ENCODE measurements at regions not wholly inside any gene's neighbourhood (a gene's known extent, or its start where the extent isn't known, plus 50 kb on each side); places are given as distances from the start of the nearest gene placed in this dataset.
A peak's percentile ranks its signal among the peaks of the same experiment; 100 is the strongest.

DNA sequence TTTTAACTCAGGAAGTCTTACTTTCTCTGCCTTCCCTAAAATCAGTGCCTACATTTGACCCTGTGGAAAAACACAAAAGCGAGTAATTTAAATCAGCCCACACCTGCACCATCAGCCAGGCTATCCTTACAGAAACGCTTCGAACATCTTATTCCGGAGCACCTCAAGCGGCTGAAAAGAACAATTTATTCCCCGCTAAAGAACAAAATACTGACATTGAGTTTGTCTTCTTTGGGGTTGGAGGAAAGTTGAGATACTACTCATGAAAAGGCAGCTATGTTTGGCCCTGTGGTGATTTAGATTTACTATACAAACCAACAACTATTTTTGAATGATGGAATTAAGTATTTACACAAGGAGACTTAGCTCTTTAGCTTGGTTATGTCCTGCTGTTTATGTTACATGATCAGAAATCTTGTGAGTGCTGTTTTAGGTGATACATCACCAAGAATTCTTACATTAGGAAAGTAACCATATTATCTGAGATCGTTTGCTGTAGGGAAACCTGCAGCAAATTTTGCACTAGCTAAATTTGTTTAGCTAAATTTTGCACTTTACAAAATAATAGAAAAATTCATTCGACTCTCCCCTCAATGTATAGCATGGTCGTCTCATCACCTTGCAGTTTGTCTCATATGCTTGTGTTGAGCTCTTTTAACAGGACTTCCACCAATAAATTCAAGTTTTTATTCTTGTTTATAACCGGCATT is 158.8 kb upstream of the SIX2 start:
- Histone ChIP-seq H3K9me3 (ENCODE audit: control insufficient read depth in 2 of 2, low read length in 2 of 2) (no peaks in the 10 kb centered on the region), H3K36me3 (ENCODE audit: control insufficient read depth in 2 of 2, insufficient read depth in 2 of 2, low read length in 2 of 2) (no peaks in the 10 kb centered on the region), H3K4me1 (ENCODE audit: control insufficient read depth, insufficient read depth, low read length) (peaks cover 15% of the 10 kb centered on the region), H3K4me3 (ENCODE audit: low read length in 2 of 2) (peak overlapping the region; percentile 69 to 80), H3K27ac (ENCODE audit: low read length) (peak overlapping the region; percentile 97), H3K27me3 (ENCODE audit: control insufficient read depth in 1 of 2, insufficient read depth in 2 of 2, low read length in 2 of 2) (peaks cover 0 to under 1% of the 10 kb centered on the region in 2 donors), H3K9ac (ENCODE audit: low read length in 2 of 2) (peak overlapping the region; percentile 84 to 92)

DNA sequence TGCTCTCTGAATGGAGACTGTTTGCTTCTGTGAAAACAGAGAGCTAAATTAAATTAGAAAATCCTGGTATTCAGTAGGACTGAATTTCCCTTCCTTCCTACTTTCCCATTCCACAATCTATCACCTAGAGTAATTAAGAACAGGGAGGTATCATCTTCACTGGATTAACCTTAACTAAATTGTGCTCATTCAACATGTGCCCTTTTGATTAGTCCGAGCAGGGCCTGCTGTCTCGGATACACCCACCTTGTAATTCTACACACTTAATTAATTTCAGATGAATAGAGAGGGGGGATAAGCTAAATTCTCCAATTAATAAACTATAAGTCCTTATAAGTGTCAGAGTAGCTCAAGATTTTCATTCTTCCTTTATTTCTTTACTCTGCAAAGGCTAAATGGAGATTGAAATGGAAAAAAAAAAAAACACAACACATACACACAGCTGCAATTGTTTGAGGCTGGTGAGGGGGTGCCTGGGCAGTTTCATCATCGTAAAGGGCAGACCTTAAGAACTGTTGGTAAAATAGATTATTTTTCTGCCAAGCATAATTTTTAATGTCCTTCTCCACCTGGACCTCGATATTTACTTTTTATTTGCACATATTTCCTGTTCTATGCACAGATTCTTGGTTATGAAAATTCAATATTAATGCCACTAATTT is 157.1 kb upstream of the SIX2 start:
- Histone ChIP-seq H3K27me3 (ENCODE audit: control insufficient read depth in 1 of 2, insufficient read depth in 2 of 2, low read length in 2 of 2) (peaks cover 0 to 2% of the 10 kb centered on the region in 2 donors), H3K4me3 (ENCODE audit: low read length in 2 of 2) (peak overlapping the region; percentile 69 to 74)

DNA sequence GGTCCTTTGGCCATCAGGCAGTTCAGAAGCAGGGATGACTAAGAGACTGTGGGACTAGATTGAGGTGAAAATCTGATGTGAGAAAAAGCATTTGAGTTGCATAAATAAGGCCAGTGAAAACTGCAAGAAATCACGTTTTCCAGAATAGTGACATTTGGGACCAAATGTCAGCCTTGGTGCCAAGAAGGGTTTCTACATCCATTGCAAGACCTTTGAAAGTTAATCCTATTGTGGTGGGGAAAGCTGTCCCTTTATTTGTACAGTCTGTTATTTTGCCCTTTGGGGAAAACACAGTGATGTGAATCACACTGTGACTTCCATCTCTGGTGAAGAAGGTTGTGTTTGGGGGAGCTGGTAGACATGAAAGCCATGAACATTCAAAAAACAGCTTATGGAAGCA is 153.5 kb upstream of the SIX2 start:
- Histone ChIP-seq H3K27ac (ENCODE audit: low read length) (peak overlapping the region; percentile 97), H3K36me3 (ENCODE audit: control insufficient read depth in 2 of 2, insufficient read depth in 2 of 2, low read length in 2 of 2) (no peaks in the 10 kb centered on the region), H3K9ac (ENCODE audit: low read length in 2 of 2) (peak overlapping the region in 1 of 2 donors; percentile 62), H3K9me3 (ENCODE audit: control insufficient read depth in 2 of 2, low read length in 2 of 2) (no peaks in the 10 kb centered on the region), H3K4me3 (ENCODE audit: low read length in 2 of 2) (peak overlapping the region; percentile 67 to 74), H3K4me1 (ENCODE audit: control insufficient read depth, insufficient read depth, low read length) (peaks cover 6% of the 10 kb centered on the region), H3K27me3 (ENCODE audit: control insufficient read depth in 1 of 2, insufficient read depth in 2 of 2, low read length in 2 of 2) (peaks cover 0 to 2% of the 10 kb centered on the region in 2 donors)

More for the DNA sequence above, 157.1 kb upstream of the SIX2 start:
- Histone ChIP-seq H3K9ac (ENCODE audit: low read length in 2 of 2) (peak overlapping the region; percentile 84 to 89), H3K36me3 (ENCODE audit: control insufficient read depth in 2 of 2, insufficient read depth in 2 of 2, low read length in 2 of 2) (no peaks in the 10 kb centered on the region), H3K4me1 (ENCODE audit: control insufficient read depth, insufficient read depth, low read length) (peaks cover 19% of the 10 kb centered on the region), H3K27ac (ENCODE audit: low read length) (peak overlapping the region; percentile 97), H3K9me3 (ENCODE audit: control insufficient read depth in 2 of 2, low read length in 2 of 2) (no peaks in the 10 kb centered on the region)

DNA sequence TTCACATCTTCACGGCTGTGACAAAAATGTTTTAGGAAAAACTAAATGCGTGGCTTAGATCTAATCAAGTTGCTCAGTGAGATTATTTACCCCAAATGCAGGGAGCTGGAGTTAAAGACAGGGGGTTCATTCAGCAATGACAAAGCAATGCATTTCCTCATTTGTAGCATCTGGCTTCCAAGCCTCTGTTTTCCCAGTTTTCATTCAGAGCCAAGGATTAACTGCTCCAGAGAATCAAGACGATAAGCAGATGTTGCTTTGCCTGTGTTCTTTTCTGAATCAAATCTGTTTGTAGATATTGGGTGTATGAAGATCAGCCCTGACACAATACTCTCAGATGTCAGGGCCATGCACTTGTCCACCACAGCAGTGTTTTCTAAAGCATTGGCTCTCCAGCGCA is 147.4 kb upstream of the SIX2 start:
- no peaks in the 10 kb centered on the region for H3K36me3 ChIP-seq (ENCODE audit: control insufficient read depth in 2 of 2, insufficient read depth in 2 of 2, low read length in 2 of 2)
- H3K4me1 ChIP-seq (ENCODE audit: control insufficient read depth, insufficient read depth, low read length) = peaks cover 2% of the 10 kb centered on the region
- no peaks in the 10 kb centered on the region for H3K9me3 ChIP-seq (ENCODE audit: control insufficient read depth in 2 of 2, low read length in 2 of 2)
- H3K9ac ChIP-seq (ENCODE audit: low read length in 2 of 2) = no peak overlapping the region
- no peak overlapping the region for H3K4me3 ChIP-seq (ENCODE audit: low read length in 2 of 2)
- no peak overlapping the region for H3K27ac ChIP-seq (ENCODE audit: low read length)
- no peaks in the 10 kb centered on the region for H3K27me3 ChIP-seq (ENCODE audit: control insufficient read depth in 1 of 2, insufficient read depth in 2 of 2, low read length in 2 of 2)

DNA sequence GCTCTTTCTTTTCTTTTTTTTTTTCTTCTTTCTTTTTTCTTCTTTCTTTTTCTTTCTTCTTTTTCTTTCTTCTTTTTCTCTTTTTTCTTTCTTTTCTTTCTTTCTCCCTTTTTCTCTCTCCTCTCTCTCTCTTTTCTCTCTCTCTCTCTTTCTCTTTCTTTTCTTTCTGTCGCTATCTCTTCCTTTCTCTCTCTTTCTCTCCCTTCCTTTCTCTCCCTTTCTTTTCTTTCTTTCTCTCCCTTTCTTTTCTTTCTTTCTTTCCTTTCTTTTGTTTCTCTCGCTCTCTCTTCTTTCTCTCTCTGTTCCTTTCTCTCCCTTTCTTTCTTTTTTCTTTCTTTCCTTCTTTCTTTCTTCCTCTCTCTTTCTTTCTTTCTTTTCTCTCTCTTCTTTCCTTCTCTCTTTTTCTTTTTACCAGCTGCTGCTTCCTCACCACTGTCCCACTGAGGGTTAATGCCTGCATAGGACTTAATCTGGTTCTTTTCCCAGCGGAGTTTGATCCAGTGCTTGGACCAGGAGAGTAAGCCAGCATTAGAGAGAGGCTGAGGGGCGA is 145.4 kb upstream of the SIX2 start:
- Histone ChIP-seq H3K9ac (ENCODE audit: low read length in 2 of 2) (no peak overlapping the region), H3K27ac (ENCODE audit: low read length) (no peak overlapping the region), H3K27me3 (ENCODE audit: control insufficient read depth in 1 of 2, insufficient read depth in 2 of 2, low read length in 2 of 2) (no peaks in the 10 kb centered on the region), H3K9me3 (ENCODE audit: control insufficient read depth in 2 of 2, low read length in 2 of 2) (peaks cover 6 to 11% of the 10 kb centered on the region in 2 donors), H3K4me3 (ENCODE audit: low read length in 2 of 2) (no peak overlapping the region), H3K36me3 (ENCODE audit: control insufficient read depth in 2 of 2, insufficient read depth in 2 of 2, low read length in 2 of 2) (no peaks in the 10 kb centered on the region), H3K4me1 (ENCODE audit: control insufficient read depth, insufficient read depth, low read length) (peaks cover 2% of the 10 kb centered on the region)

DNA sequence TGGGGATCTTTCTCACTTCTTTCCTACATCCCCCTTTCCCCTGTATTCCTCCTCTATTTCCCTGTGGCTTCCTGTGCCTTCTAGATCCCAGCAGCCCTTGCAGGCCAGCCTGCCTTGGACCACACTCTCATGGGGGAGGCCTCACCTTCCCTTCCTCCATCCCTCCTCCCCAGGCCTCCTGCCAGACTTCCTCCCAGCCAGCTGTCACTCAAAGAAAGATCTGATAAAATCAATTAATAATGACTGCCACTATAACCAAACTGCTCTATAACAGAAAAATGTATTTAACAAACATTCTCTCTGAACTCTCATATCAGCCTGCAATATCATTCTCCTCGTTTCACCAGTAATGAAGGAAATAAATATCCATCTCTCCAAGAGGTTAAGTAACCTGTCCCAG is 144.9 kb upstream of the SIX2 start:
- Histone ChIP-seq H3K9me3 (ENCODE audit: control insufficient read depth in 2 of 2, low read length in 2 of 2) (peaks cover 6 to 11% of the 10 kb centered on the region in 2 donors), H3K27me3 (ENCODE audit: control insufficient read depth in 1 of 2, insufficient read depth in 2 of 2, low read length in 2 of 2) (no peaks in the 10 kb centered on the region), H3K9ac (ENCODE audit: low read length in 2 of 2) (no peak overlapping the region), H3K4me1 (ENCODE audit: control insufficient read depth, insufficient read depth, low read length) (peaks cover 2% of the 10 kb centered on the region), H3K4me3 (ENCODE audit: low read length in 2 of 2) (no peak overlapping the region), H3K36me3 (ENCODE audit: control insufficient read depth in 2 of 2, insufficient read depth in 2 of 2, low read length in 2 of 2) (no peaks in the 10 kb centered on the region), H3K27ac (ENCODE audit: low read length) (no peak overlapping the region)

DNA sequence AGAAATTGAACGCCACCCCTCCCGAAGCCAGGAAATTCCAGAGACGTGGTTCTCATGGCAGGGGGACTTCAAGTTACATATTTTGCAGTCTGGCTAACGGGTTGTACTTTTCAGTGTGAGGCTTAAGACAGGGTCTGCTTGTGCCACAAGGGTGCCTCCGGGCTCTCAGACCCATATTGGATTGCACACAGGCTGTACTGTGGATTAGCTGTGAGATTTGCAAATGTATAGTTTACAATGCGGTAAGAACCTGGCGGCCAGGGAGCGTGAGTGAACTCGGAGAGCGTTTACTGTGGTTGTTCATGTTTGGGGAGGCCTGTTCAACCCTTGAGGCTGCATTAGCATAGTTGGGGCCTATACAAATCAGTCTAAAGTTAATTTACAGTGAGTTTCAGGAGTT is 143.9 kb upstream of the SIX2 start:
- H3K27me3 ChIP-seq (ENCODE audit: control insufficient read depth in 1 of 2, insufficient read depth in 2 of 2, low read length in 2 of 2) = no peaks in the 10 kb centered on the region
- no peak overlapping the region for H3K9ac ChIP-seq (ENCODE audit: low read length in 2 of 2)
- H3K4me3 ChIP-seq (ENCODE audit: low read length in 2 of 2) = no peak overlapping the region
- H3K36me3 ChIP-seq (ENCODE audit: control insufficient read depth in 2 of 2, insufficient read depth in 2 of 2, low read length in 2 of 2) = no peaks in the 10 kb centered on the region
- peaks cover 6 to 11% of the 10 kb centered on the region in 2 donors for H3K9me3 ChIP-seq (ENCODE audit: control insufficient read depth in 2 of 2, low read length in 2 of 2)
- H3K27ac ChIP-seq (ENCODE audit: low read length) = no peak overlapping the region
- peaks cover 2% of the 10 kb centered on the region for H3K4me1 ChIP-seq (ENCODE audit: control insufficient read depth, insufficient read depth, low read length)

DNA sequence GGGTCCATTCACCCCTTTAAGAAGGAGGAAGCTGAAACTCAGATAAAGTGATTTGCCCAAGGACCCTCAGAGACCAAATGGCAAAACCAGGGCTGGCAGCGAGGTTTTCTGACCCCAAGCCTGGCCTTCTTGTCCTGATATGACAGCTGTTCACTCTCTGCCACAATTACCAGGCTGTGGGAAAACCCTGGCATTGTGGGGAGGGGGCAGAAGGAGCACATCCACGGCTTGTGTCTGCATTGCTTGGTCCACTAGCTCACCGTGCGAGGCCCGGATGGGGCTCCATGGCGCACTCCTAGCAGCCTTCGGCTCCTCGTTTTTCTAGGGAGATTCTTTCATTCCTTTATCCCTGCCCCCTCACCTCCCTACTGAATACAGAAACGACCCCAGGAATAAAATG is 143.4 kb upstream of the SIX2 start:
- no peak overlapping the region for H3K9ac ChIP-seq (ENCODE audit: low read length in 2 of 2)
- H3K27me3 ChIP-seq (ENCODE audit: control insufficient read depth in 1 of 2, insufficient read depth in 2 of 2, low read length in 2 of 2) = no peaks in the 10 kb centered on the region
- peaks cover 2% of the 10 kb centered on the region for H3K4me1 ChIP-seq (ENCODE audit: control insufficient read depth, insufficient read depth, low read length)
- H3K36me3 ChIP-seq (ENCODE audit: control insufficient read depth in 2 of 2, insufficient read depth in 2 of 2, low read length in 2 of 2) = no peaks in the 10 kb centered on the region
- no peak overlapping the region for H3K27ac ChIP-seq (ENCODE audit: low read length)
- H3K9me3 ChIP-seq (ENCODE audit: control insufficient read depth in 2 of 2, low read length in 2 of 2) = peaks cover 6 to 11% of the 10 kb centered on the region in 2 donors
- H3K4me3 ChIP-seq (ENCODE audit: low read length in 2 of 2) = no peak overlapping the region

DNA sequence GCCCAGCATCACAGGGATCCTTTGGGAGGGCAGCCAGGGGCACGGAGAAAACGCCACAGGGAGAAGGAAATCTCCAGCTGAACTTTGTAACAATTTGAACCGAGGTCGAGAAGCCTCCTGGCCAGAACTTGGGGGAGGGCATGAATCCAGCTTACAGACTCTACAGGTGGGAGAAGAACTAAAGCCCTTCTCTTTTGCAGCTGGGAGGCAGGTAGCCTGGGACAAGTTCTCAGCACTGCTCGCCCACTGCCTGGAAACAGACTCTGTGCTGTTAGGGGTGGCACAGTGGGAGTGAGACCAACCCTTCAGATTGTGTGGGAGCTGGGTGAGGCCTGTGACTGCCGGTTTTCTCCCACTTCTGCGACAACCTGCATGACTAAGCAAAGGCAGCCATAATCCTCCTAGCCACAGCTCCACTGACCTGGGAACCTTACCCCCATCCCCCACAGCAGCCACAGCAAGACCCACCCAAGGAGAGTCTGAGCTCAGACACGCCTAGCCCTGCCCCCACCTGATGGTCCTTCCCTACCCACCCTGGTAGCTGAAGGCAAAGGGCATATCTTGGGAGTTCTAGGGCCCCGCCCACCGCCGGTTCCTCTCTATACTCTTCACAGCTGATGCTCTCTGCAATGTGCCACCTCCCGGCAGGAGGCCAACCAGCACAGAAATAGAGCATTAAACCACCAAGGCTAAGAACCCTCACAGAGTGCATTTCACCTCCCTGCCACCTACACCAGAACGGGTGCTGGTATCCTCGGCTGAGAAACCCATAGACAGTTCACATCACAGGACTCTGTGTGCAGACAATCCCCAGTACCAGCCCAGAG is 136.0 kb upstream of the SIX2 start:
- H3K9ac ChIP-seq (ENCODE audit: low read length in 2 of 2) = no peak overlapping the region
- no peaks in the 10 kb centered on the region for H3K36me3 ChIP-seq (ENCODE audit: control insufficient read depth in 2 of 2, insufficient read depth in 2 of 2, low read length in 2 of 2)
- H3K9me3 ChIP-seq (ENCODE audit: control insufficient read depth in 2 of 2, low read length in 2 of 2) = peaks cover under 1 to 2% of the 10 kb centered on the region in 2 donors
- H3K27ac ChIP-seq (ENCODE audit: low read length) = no peak overlapping the region
- H3K27me3 ChIP-seq (ENCODE audit: control insufficient read depth in 1 of 2, insufficient read depth in 2 of 2, low read length in 2 of 2) = peaks cover 0 to 7% of the 10 kb centered on the region in 2 donors
- no peaks in the 10 kb centered on the region for H3K4me1 ChIP-seq (ENCODE audit: control insufficient read depth, insufficient read depth, low read length)
- H3K4me3 ChIP-seq (ENCODE audit: low read length in 2 of 2) = peak overlapping the region in 1 of 2 donors; percentile 44
